Vagina (tissue), 2 donors: ENCODE measurements at regions not wholly inside any gene's neighbourhood (a gene's known extent, or its start where the extent isn't known, plus 50 kb on each side); places are given as distances from the start of the nearest gene placed in this dataset.

Experiments used
- POLR2A ChIP-seq, 2 donors: fragments of 450-650 bp; IDR thresholded peaks; one replicate each; pipeline ENCODE4 v1.6.1; 2017; ENCODE audit warnings: antibody characterized with exemption in 2 of 2, mild to moderate bottlenecking in 2 of 2, moderate library complexity in 2 of 2
- POLR2AphosphoS5 ChIP-seq, 2 donors: sonication (generic); formaldehyde crosslinking; IDR thresholded peaks; one replicate each; pipeline ENCODE4 v1.9.0; 2017; ENCODE audit warnings: antibody characterized with exemption in 2 of 2, mild to moderate bottlenecking in 2 of 2, low read depth in 1 of 2; ENCODE audit not compliant: insufficient read depth in 1 of 2
- TF ChIP-seq, protein P1 (sequence below), 3 experiments: fragments of 450-650 bp in 2 of 3; fragments of 200-600 bp in 1 of 3; sonication (generic) in 1 of 3; IDR thresholded peaks; one replicate each; pipeline ENCODE4 v1.5.1; 2017 to 2019; ENCODE audit warnings: antibody characterized with exemption in 3 of 3, mild to moderate bottlenecking in 2 of 3, moderate library complexity in 2 of 3

DNA sequence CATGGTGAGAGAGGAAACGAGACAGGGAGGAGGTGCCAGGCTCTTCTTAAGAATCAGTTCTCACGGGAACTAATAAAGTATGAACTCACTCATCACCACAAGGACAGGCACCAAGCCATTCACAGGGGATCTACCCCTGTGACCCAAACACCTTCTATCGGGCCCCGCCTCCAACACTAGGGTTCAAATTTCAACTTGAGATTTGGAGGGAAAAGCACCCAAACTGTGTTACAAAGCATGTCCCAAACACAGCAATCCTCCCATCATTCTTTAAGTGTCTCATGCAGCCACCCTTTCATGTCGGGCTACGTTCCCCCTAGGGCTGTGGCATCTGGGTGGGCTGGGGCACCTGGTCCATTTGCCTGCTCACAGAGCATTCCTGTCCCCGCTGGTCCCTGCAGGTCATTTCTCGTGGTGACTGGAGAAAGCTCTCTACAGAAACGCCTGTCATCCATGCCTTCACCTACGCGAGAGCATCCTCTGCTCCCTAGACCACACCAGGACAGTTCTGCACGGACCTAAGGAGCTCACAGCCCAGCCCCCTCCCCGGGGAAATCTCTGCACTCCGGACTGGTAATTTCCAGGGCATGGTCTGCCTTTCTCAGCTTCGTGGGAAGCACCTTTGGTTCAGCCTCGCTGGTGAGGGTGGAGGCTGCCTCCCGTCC is 79.6 kb downstream of the TTLL2 start:
- TF ChIP-seq, protein P1, sequence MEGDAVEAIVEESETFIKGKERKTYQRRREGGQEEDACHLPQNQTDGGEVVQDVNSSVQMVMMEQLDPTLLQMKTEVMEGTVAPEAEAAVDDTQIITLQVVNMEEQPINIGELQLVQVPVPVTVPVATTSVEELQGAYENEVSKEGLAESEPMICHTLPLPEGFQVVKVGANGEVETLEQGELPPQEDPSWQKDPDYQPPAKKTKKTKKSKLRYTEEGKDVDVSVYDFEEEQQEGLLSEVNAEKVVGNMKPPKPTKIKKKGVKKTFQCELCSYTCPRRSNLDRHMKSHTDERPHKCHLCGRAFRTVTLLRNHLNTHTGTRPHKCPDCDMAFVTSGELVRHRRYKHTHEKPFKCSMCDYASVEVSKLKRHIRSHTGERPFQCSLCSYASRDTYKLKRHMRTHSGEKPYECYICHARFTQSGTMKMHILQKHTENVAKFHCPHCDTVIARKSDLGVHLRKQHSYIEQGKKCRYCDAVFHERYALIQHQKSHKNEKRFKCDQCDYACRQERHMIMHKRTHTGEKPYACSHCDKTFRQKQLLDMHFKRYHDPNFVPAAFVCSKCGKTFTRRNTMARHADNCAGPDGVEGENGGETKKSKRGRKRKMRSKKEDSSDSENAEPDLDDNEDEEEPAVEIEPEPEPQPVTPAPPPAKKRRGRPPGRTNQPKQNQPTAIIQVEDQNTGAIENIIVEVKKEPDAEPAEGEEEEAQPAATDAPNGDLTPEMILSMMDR (IDR thresholded peaks at IDR 0.05): no peak
- TF ChIP-seq POLR2A (IDR thresholded peaks at IDR 0.05) (no peak), POLR2AphosphoS5 (IDR thresholded peaks at IDR 0.05; ENCODE audit: insufficient read depth in 1 of 2, low read depth in 1 of 2) (no peak)
